G401 (cell line): ENCODE measurements at regions not wholly inside any gene's neighbourhood (a gene's known extent, or its start where the extent isn't known, plus 50 kb on each side); places are given as distances from the start of the nearest gene placed in this dataset.

Experiments used
- DNase-seq: peaks from one replicate; pipeline ENCODE4 v3.0.0-alpha.2; 2015; ENCODE audit warnings: low spot score
- in situ Hi-C: cut with HindIII; loops from 2 replicates; pipeline ENCODE4 v1.10.0; 2016; ENCODE audit warnings: low sequenced_read_pairs, mixed read lengths

DNA sequence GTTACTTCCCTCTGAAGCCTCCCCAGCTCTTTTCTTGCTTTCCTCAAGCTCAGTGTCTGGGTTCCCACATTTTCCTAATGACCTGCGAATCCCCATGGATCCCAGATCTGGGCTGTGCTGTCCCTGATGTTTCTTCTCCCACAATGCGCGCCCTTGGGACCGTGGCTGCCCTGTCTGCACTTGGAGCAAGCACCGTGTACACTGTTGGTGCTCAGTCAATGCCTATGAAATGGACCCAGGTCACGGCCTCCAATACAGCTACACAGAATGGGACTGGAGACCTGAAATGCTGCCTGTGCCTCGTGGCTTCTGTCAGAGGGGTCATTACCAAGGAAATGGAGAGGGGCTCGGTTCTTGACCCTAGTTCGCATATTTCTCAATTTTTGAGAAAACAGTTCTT, 160.1 kb upstream of the SOX1 start:
- DNase-seq: no peak
- in situ Hi-C loops: no loop called here

DNA sequence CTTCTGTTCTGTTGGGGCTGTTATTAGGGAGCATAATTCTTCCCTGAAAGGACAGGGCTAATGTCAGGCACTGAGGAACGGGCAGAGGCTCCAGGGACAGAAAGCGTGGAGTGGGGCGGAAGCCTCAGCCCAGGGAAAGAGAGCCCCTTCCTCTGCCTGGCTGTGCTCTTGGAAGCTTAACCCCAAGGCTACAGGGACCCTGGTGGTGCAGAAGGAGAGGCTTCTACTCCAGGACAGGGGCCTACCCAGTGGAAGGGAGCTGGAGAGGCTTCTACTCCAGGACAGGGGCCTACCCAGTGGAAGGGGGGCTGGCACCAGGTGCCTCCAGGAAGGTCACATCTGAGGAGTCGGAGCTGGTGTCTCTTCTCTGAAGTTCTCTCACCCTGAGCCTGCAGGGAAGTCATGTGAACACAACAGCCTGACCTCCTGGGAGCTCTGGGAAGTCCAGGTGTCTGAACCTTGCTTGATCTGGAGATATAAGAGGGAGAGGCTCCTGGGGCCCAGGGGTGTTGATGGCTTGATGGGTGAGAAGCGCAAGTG, 159.5 kb upstream of the SOX1 start:
- DNase-seq: no peak

GRCh38 chr13:111908361-111908760, 158.6 kb upstream of the SOX1 start:
- DNase-seq: no peak
- in situ Hi-C loops: no loop called here

More for the DNA sequence above, 159.5 kb upstream of the SOX1 start:
- in situ Hi-C loops: no loop called here

GRCh38 chr13:111908981-111909380, 158.0 kb upstream of the SOX1 start:
- DNase-seq: no peak
- in situ Hi-C loops: no loop called here

- no peak for DNase-seq
- in situ Hi-C loops: no loop called here
Measured at GRCh38 chr13:111909501-111909900, 157.4 kb upstream of the SOX1 start.

DNA sequence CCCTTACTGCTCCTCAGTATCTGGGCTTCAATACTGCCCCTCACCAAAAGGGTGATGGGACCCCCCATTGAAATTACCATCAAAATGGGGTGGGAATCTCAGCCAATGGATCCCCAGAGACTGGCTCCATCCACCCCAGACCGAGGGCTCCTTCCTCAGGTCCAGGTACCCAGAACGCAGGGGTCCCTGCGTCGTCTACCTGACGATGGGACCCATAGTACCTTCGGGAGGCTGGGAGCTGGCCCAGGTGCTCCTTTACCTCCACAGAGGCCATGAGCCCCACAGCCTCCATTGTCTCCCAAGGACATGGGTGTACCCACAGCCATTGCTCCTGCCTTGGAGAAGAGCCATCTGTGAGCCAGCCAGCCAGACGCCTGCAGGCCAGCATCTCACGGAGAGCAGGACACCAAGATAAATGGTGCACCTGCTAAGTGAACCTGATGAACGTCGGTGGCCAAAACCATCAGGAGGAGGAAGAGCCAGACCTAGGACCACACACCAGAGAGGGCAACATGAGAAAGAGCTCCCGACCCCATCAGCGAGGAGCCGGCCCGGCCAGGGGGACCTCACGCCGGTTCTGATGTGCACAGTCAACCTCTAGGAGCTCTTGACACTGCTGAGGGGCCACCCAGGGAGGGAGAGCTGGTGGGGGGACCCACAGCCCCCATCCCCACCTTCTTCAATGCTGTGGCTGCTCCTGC, 156.8 kb upstream of the SOX1 start:
- no peak for DNase-seq

GRCh38 chr13:111911121-111911720, 155.7 kb upstream of the SOX1 start:
- in situ Hi-C loops: no loop called here
- DNase-seq: no peak

More for the DNA sequence above, 156.8 kb upstream of the SOX1 start:
- in situ Hi-C loops: no loop called here

GRCh38 chr13:111911754-111912452, 155.0 kb upstream of the SOX1 start:
- DNase-seq: no peak

GRCh38 chr13:111912453-111912866, 154.5 kb upstream of the SOX1 start:
- in situ Hi-C loops: no loop called here
- no peak for DNase-seq

More at GRCh38 chr13:111911754-111912452, 155.0 kb upstream of the SOX1 start:
- in situ Hi-C loops: no loop called here

GRCh38 chr13:111912991-111913760, 153.8 kb upstream of the SOX1 start:
- in situ Hi-C loops: no loop called here
- no peak for DNase-seq

DNA sequence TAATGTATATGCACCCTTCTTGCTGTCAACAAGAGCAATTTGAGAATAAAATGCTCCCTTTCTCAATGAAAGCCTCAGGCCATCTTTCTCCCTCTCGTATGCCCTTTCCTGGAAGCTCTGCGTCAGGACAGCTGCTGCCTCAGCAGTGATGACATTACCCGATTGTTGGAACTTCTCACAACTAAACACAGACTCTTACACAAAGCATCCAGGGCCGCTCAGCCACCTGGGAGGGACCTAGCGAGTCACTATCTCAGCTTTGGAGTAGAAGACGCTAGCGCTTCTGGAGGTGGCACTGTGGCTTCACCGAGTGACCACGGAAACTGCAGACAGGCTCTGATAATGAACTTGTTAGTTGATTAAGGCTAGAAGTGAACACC, 153.2 kb upstream of the SOX1 start:
- in situ Hi-C loops: no loop called here
- no peak for DNase-seq

- in situ Hi-C loops: no loop called here
- no peak for DNase-seq
Measured at GRCh38 chr13:111914241-111915103, 152.5 kb upstream of the SOX1 start.

GRCh38 chr13:111915104-111915551, 151.8 kb upstream of the SOX1 start:
- in situ Hi-C loops: no loop called here

GRCh38 chr13:111916201-111916600, 150.7 kb upstream of the SOX1 start:
- DNase-seq: no peak
- in situ Hi-C loops: no loop called here

More at GRCh38 chr13:111915104-111915551, 151.8 kb upstream of the SOX1 start:
- DNase-seq: no peak

- in situ Hi-C loops: no loop called here
- no peak for DNase-seq
Measured at GRCh38 chr13:111917086-111917485, 149.9 kb upstream of the SOX1 start.

- no peak for DNase-seq
- in situ Hi-C loops: no loop called here
Measured at GRCh38 chr13:111917901-111918300, 149.0 kb upstream of the SOX1 start.

DNA sequence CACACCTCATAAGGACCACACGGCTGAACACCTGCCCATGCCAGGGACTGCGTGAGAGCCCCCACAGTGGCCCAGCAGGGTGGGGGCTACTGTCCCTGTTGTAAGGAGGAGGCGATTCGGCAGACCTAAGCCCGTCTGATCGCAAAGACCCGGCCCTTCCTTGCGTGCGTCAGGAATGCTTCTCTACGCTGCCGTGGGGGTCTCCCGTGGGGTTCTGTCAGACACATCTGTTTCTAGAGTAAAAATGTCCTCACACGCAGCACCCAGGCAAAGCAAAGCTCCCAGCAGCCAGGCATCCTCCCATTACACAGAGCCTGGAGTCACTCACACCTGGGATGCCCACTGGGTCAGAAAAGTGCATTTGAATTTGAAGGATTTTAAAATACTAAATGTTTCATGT, 147.7 kb upstream of the SOX1 start:
- DNase-seq: no peak
- in situ Hi-C loops: no loop called here

- no peak for DNase-seq
- in situ Hi-C loops: no loop called here
Measured at GRCh38 chr13:111919849-111920248, 147.1 kb upstream of the SOX1 start.
